Activated naive CD8-positive, alpha-beta T cell treated with anti-CD3 and anti-CD28 coated beads, Interleukin-2, amount 10 ng/mL, durations not matched to agents 7 days and 5 days (primary cell): ENCODE measurements at regions not wholly inside any gene's neighbourhood (a gene's known extent, or its start where the extent isn't known, plus 50 kb on each side); places are given as distances from the start of the nearest gene placed in this dataset.
"Not testable (repeated sequence)": the region's sequence is repeated elsewhere in the genome, so short reads cannot be mapped to it uniquely, and the experiment has no call there.

ENCODE experiments used
- ATAC-seq: fragments of 150-1000 bp; cut with Tn5 transposase; one replicate; pipeline ENCODE4 v1.10.0; 2021; ENCODE audit warnings: low read depth, moderate library complexity
- POLR2A ChIA-PET: fragments of 350-600 bp; sonication (Branson Sonifier 250); formaldehyde crosslinking; loops from one replicate; lab custom pipeline; 2021; ENCODE audit warnings: antibody characterized with exemption; lab: Charles Lee
- DNase-seq: peaks from one replicate; pipeline ENCODE4 v3.0.0; 2021
- H3K27ac Mint-ChIP-seq: one replicate; pipeline ENCODE4 v1.8.0; 2022; ENCODE audit warnings: mild to moderate bottlenecking, mixed read lengths
- H3K27me3 Mint-ChIP-seq: one replicate; pipeline ENCODE4 v1.8.0; 2022; ENCODE audit warnings: mild to moderate bottlenecking, moderate library complexity, mixed read lengths
- H3K36me3 Mint-ChIP-seq: one replicate; pipeline ENCODE4 v1.8.0; 2021; ENCODE audit warnings: mild to moderate bottlenecking, mixed read lengths
- H3K4me1 Mint-ChIP-seq: one replicate; pipeline ENCODE4 v1.8.0; 2021; ENCODE audit warnings: mixed read lengths
- H3K4me3 Mint-ChIP-seq: one replicate; pipeline ENCODE4 v1.8.0; 2022; ENCODE audit warnings: mild to moderate bottlenecking, moderate library complexity, mixed read lengths
- H3K9me3 Mint-ChIP-seq: one replicate; pipeline ENCODE4 v1.8.0; 2021; ENCODE audit warnings: mixed read lengths

- Mint-ChIP-seq H3K4me3 (no peak overlapping the region), H3K36me3 (peaks cover 3% of the 10 kb centered on the region), H3K4me1 (no peaks in the 10 kb centered on the region), H3K9me3 (peaks cover 14% of the 10 kb centered on the region), H3K27ac (no peak overlapping the region), H3K27me3 (peaks cover 4% of the 10 kb centered on the region)
- ATAC-seq (no peak), DNase-seq (no peak)
- POLR2A ChIA-PET: no interaction called here
Observed at GRCh38 chr1:182226618-182227017, 165.0 kb downstream of the GLUL start.

DNA sequence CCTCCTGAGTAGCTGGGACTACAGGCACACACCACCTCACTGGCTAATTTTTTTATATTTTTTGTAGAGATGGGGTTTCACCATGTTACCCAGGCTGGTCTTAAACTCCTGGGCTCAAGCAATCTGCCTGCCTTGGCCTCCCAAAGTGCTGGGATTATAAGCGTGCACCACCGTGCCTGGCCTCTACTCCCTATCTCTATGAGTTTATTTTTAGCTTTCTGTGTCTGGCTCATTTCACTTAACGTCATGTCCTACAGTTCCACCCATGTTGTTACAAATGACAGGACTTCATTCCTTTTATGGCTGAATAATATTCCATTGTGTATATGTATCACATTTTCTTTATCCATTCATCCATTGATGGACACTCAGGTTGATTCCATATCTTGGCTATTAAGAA, 164.2 kb upstream of the ZNF648 start:
- POLR2A ChIA-PET, H3K27me3 Mint-ChIP-seq, H3K36me3 Mint-ChIP-seq, H3K4me1 Mint-ChIP-seq, H3K4me3 Mint-ChIP-seq, DNase-seq, ATAC-seq, H3K27ac Mint-ChIP-seq: not testable (repeated sequence)
- peaks cover 14% of the 10 kb centered on the region for H3K9me3 Mint-ChIP-seq

GRCh38 chr1:182221990-182222389, 160.5 kb upstream of the ZNF648 start:
- ATAC-seq, H3K4me1 Mint-ChIP-seq, H3K27ac Mint-ChIP-seq, POLR2A ChIA-PET, H3K4me3 Mint-ChIP-seq, DNase-seq, H3K36me3 Mint-ChIP-seq, H3K27me3 Mint-ChIP-seq: not testable (repeated sequence)
- peaks cover 22% of the 10 kb centered on the region for H3K9me3 Mint-ChIP-seq

DNA sequence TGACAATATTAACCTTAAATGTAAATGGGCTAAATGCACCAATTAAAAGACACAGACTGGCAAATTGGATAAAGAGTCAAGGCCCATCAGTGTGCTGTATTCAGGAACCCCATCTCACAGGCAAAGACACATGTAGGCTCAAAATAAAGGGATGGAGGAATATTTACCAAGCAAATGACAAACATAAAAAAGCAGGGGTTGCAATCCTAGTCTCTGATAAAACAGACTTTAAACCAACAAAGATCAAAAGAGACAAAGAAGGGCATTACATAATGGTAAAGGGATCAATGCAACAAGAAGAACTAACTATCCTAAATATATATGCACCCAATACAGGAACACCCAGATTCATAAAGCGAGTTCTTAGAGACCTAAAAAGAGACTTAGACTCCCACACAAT, 159.9 kb upstream of the ZNF648 start:
- ATAC-seq, POLR2A ChIA-PET, H3K4me1 Mint-ChIP-seq, H3K4me3 Mint-ChIP-seq, H3K27ac Mint-ChIP-seq, H3K36me3 Mint-ChIP-seq, DNase-seq: not testable (repeated sequence)
- Mint-ChIP-seq H3K27me3 (peaks cover 10% of the 10 kb centered on the region), H3K9me3 (peaks cover 19% of the 10 kb centered on the region)

GRCh38 chr1:182217967-182218366, 156.5 kb upstream of the ZNF648 start:
- Mint-ChIP-seq H3K9me3 (peaks cover 17% of the 10 kb centered on the region), H3K27me3 (peaks cover 6% of the 10 kb centered on the region), H3K4me1 (no peaks in the 10 kb centered on the region), H3K36me3 (peaks cover 5% of the 10 kb centered on the region), H3K4me3 (no peak overlapping the region), H3K27ac (no peak overlapping the region)
- no peak for ATAC-seq
- no peak for DNase-seq
- POLR2A ChIA-PET: no interaction called here

GRCh38 chr1:182217071-182217470, 155.6 kb upstream of the ZNF648 start:
- Mint-ChIP-seq H3K4me3 (no peak overlapping the region), H3K9me3 (peaks cover 14% of the 10 kb centered on the region), H3K27ac (no peak overlapping the region), H3K4me1 (no peaks in the 10 kb centered on the region), H3K27me3 (peaks cover 6% of the 10 kb centered on the region), H3K36me3 (peaks cover 4% of the 10 kb centered on the region)
- POLR2A ChIA-PET: no interaction called here
- DNase-seq (no peak), ATAC-seq (no peak)

- ATAC-seq (no peak), DNase-seq (no peak)
- Mint-ChIP-seq H3K36me3 (peaks cover 2% of the 10 kb centered on the region), H3K9me3 (peaks cover 11% of the 10 kb centered on the region), H3K27ac (no peak overlapping the region), H3K4me3 (no peak overlapping the region), H3K4me1 (peaks cover 1% of the 10 kb centered on the region), H3K27me3 (peaks cover 8% of the 10 kb centered on the region)
- POLR2A ChIA-PET: no interaction called here
Observed at GRCh38 chr1:182215764-182216163, 154.3 kb upstream of the ZNF648 start.

- no peak overlapping the region for H3K27ac Mint-ChIP-seq
- H3K4me3 Mint-ChIP-seq: no peak overlapping the region
- H3K9me3 Mint-ChIP-seq: peaks cover 3% of the 10 kb centered on the region
- POLR2A ChIA-PET: no interaction called here
- ATAC-seq (no peak), DNase-seq (no peak)
- H3K4me1 Mint-ChIP-seq: peaks cover 1% of the 10 kb centered on the region
- peaks cover 2% of the 10 kb centered on the region for H3K36me3 Mint-ChIP-seq
- peaks cover 15% of the 10 kb centered on the region for H3K27me3 Mint-ChIP-seq
Observed at GRCh38 chr1:182213163-182213562, 151.7 kb upstream of the ZNF648 start.

DNA sequence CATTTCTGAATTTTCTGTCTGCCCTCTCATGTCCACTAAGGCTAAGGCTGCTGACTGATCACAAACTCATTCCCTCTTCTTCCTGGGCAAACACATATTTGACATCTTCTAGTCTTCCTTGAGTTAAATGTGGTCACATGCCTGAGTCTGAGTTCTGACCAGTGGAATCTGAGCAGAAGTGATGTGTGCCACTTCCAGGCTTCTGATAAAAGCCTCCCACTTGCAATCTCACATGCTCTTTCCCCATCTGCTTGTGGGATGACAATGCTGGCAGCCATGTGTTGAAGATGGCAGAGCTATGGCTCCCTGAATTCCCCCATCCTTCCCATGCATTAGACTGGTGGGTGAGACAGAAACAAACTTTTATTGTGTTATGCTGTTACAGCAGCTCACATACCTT, 149.9 kb upstream of the ZNF648 start:
- no peaks in the 10 kb centered on the region for H3K36me3 Mint-ChIP-seq
- H3K27me3 Mint-ChIP-seq: peaks cover 9% of the 10 kb centered on the region
- H3K4me3 Mint-ChIP-seq: no peak overlapping the region
- POLR2A ChIA-PET: no interaction called here
- peaks cover 4% of the 10 kb centered on the region for H3K4me1 Mint-ChIP-seq
- no peak for ATAC-seq
- no peak overlapping the region for H3K27ac Mint-ChIP-seq
- no peaks in the 10 kb centered on the region for H3K9me3 Mint-ChIP-seq
- no peak for DNase-seq

DNA sequence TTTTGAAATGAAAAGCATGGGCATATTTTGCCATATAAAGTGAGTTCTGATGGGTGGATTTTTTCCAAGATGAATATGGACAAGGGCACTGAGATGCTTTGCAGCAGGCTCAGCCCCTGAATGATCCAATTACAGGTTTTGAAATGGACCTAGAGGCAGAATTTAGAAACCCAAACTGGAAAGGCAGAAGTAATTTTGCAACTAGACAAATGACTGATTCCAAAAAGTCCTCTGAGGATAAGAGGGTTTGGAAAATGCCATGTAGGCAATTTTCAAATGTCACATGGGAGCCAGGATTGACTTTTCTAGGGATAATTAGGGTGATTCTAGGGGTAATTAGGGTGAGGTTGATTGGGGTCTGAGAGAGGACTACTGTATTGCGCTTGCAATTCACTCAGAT, 148.9 kb upstream of the ZNF648 start:
- H3K27ac Mint-ChIP-seq: no peak overlapping the region
- no peak for DNase-seq
- no peaks in the 10 kb centered on the region for H3K9me3 Mint-ChIP-seq
- H3K27me3 Mint-ChIP-seq: peaks cover 9% of the 10 kb centered on the region
- POLR2A ChIA-PET: no interaction called here
- ATAC-seq: no peak
- H3K4me3 Mint-ChIP-seq: no peak overlapping the region
- peaks cover 7% of the 10 kb centered on the region for H3K4me1 Mint-ChIP-seq
- H3K36me3 Mint-ChIP-seq: no peaks in the 10 kb centered on the region

DNA sequence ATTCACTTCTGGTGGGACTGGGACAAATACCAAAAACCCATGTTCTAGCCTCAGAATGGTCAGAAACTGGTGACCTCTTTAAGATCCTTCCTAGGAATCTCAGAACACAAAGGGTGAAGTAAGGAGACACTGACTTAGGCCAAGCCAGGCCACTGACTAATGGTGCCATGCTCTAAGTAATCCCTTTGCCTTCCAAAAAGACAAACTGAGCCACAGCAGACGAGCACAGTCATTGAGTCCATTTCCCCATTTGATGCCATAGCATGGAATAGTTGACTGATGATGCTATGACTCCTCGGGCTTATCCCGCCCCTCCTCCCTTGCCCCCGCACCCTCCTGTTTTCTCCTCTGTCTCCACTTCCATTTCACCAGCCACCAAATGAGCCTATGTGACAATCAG, 145.8 kb upstream of the ZNF648 start:
- ATAC-seq: no peak
- peaks cover 9% of the 10 kb centered on the region for H3K27me3 Mint-ChIP-seq
- POLR2A ChIA-PET: no interaction called here
- no peak overlapping the region for H3K4me3 Mint-ChIP-seq
- H3K36me3 Mint-ChIP-seq: no peaks in the 10 kb centered on the region
- DNase-seq: no peak
- peaks cover 7% of the 10 kb centered on the region for H3K4me1 Mint-ChIP-seq
- no peak overlapping the region for H3K27ac Mint-ChIP-seq
- H3K9me3 Mint-ChIP-seq: no peaks in the 10 kb centered on the region

- Mint-ChIP-seq H3K36me3 (no peaks in the 10 kb centered on the region), H3K27me3 (peaks cover 9% of the 10 kb centered on the region), H3K4me3 (no peak overlapping the region), H3K9me3 (no peaks in the 10 kb centered on the region), H3K27ac (no peak overlapping the region), H3K4me1 (peaks cover 7% of the 10 kb centered on the region)
- DNase-seq (no peak), ATAC-seq (no peak)
- POLR2A ChIA-PET: no interaction called here
Observed at GRCh38 chr1:182206626-182207239, 145.2 kb upstream of the ZNF648 start.

- H3K27ac Mint-ChIP-seq: no peak overlapping the region
Observed at GRCh38 chr1:182205351-182206022, 144.0 kb upstream of the ZNF648 start.

GRCh38 chr1:182203191-182203875, 141.8 kb upstream of the ZNF648 start:
- H3K4me1 Mint-ChIP-seq: peaks cover 6% of the 10 kb centered on the region
- POLR2A ChIA-PET: no interaction called here
- H3K9me3 Mint-ChIP-seq: no peaks in the 10 kb centered on the region
- no peaks in the 10 kb centered on the region for H3K36me3 Mint-ChIP-seq
- ATAC-seq (no peak), DNase-seq (no peak)
- H3K27ac Mint-ChIP-seq: no peak overlapping the region
- H3K27me3 Mint-ChIP-seq: no peaks in the 10 kb centered on the region
- H3K4me3 Mint-ChIP-seq: no peak overlapping the region

More at GRCh38 chr1:182205351-182206022, 144.0 kb upstream of the ZNF648 start:
- Mint-ChIP-seq H3K9me3 (no peaks in the 10 kb centered on the region), H3K36me3 (no peaks in the 10 kb centered on the region), H3K4me1 (peaks cover 6% of the 10 kb centered on the region), H3K4me3 (no peak overlapping the region), H3K27me3 (peaks cover 5% of the 10 kb centered on the region)
- DNase-seq (no peak), ATAC-seq (no peak)
- POLR2A ChIA-PET: no interaction called here
